Hepatocyte (in vitro differentiated cells): ENCODE measurements at regions not wholly inside any gene's neighbourhood (a gene's known extent, or its start where the extent isn't known, plus 50 kb on each side); places are given as distances from the start of the nearest gene placed in this dataset.
"Not testable (repeated sequence)": the region's sequence is repeated elsewhere in the genome, so short reads cannot be mapped to it uniquely, and the experiment has no call there.

Source experiments
- EZH2 ChIP-seq: fragments of 200-600 bp; sonication (generic); IDR thresholded peaks from 2 replicates; pipeline ENCODE4 v1.6.1; 2016; ENCODE audit warnings: antibody characterized with exemption, mild to moderate bottlenecking, borderline replicate concordance
- TF ChIP-seq, protein P1 (sequence below): fragments of 200-600 bp; sonication (generic); IDR thresholded peaks from 2 replicates; pipeline ENCODE4 v1.5.1; 2016; ENCODE audit warnings: antibody characterized with exemption, mild to moderate bottlenecking; ENCODE audit not compliant: poor library complexity

DNA sequence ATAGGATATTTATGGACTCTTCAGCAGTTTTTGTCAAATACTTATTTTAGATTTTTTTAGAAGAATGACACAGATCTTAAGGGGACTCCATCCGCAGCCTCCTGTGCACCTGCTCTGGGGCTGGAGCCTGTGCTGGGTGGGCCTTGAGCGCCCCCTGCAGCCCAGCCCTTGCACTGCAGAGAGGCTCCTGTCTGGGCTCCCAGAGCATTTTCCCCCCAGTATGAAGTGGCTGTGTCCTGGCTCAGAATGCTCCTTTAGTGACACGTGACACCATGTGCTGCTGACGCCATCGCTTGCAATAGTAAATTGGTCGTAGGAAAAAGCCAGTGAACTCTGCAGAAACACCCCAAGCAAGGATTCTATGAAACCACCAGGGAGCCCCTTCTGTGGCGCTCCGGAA is 479.7 kb downstream of the TMEM121 start:
- TF ChIP-seq, protein P1, sequence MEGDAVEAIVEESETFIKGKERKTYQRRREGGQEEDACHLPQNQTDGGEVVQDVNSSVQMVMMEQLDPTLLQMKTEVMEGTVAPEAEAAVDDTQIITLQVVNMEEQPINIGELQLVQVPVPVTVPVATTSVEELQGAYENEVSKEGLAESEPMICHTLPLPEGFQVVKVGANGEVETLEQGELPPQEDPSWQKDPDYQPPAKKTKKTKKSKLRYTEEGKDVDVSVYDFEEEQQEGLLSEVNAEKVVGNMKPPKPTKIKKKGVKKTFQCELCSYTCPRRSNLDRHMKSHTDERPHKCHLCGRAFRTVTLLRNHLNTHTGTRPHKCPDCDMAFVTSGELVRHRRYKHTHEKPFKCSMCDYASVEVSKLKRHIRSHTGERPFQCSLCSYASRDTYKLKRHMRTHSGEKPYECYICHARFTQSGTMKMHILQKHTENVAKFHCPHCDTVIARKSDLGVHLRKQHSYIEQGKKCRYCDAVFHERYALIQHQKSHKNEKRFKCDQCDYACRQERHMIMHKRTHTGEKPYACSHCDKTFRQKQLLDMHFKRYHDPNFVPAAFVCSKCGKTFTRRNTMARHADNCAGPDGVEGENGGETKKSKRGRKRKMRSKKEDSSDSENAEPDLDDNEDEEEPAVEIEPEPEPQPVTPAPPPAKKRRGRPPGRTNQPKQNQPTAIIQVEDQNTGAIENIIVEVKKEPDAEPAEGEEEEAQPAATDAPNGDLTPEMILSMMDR, result not testable (repeated sequence)
- TF ChIP-seq EZH2, result not testable (repeated sequence)
